ENCODE measurements at regions not wholly inside any gene's neighbourhood (a gene's known extent, or its start where the extent isn't known, plus 50 kb on each side); places are given as distances from the start of the nearest gene placed in this dataset.

DNA sequence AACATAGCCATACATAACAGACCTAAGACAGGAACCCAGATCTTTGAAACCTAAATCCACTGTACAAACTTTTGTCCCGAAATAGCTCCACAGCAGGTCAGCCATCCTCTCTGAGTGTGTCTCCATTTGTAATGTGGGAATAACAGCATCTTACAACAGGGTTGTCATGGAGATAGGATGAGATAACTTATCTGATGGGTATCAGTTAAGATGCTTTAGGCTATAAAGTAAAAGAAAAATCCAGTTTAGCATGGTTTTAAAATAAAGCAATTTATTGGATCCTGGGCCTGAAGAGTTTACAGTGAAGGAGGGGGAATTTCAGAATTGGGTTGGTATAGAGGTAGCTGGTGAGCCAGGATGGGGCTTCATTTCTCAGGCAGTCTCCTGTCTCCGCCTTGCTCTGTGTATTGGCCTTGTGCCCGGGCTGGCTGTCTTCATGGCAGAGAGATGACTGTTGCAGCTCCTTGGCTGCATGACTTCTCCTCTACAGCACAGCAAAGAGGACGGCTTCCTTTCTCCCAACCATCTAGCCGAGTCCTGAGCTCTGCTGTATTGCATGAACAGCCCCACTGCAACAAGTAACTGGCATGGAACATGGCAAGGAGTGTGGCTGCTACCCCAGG, 131.9 kb upstream of the PROK2 start:
- Histone ChIP-seq H3K27ac (ENCODE audit: insufficient read depth, low read depth, low read length, poor library complexity, severe bottlenecking) (no peak overlapping the region), H3K9me3 (ENCODE audit: control insufficient read depth, low read length) (no peaks in the 10 kb centered on the region), H3K4me3 (ENCODE audit: insufficient read depth, low read depth, low read length) (no peak overlapping the region), H3K4me1 (ENCODE audit: control insufficient read depth, insufficient read depth, low read length) (no peaks in the 10 kb centered on the region), H3K27me3 (ENCODE audit: control insufficient read depth, insufficient read depth, low read length, poor library complexity, severe bottlenecking) (no peaks in the 10 kb centered on the region), H3K36me3 (ENCODE audit: control insufficient read depth, insufficient read depth, low read length) (no peaks in the 10 kb centered on the region)
- WGBS, 2 experiments, result 92 to 95% methylated on average over 5 of the region's 5 CpGs

DNA sequence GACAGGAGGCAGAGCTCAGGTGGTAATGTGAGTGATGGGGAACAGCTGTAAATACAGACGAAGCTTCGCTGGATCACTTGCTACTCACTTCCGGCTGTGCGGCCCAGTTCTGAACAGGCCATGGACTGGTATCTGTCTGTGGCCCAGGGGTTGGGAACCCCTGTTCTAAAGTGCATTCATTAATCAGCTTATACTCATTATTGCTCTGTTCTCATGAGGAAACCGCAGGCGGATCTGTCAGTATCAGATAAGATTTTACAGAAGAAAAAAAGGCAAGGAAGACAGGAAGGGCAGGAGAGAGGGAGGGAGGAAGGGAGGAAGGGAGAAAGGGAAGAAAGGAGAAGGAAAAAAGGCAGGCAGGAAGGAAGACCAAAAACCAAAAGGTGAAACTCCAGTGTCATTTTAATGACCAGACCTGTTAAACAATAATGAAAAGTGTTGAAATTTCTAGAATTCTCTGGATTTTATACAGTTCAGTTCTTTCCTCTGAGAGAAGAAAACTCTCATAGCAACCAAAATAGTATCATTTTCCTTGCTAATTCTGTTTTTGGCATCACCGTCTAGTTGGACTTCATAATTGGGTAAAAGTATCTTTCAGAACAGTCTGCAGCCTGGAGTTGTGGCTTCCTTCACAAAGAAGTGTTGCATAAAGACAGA, 128.0 kb upstream of the PROK2 start:
- Histone ChIP-seq H3K36me3 (ENCODE audit: control insufficient read depth, insufficient read depth, low read length) (no peaks in the 10 kb centered on the region), H3K27ac (ENCODE audit: insufficient read depth, low read depth, low read length, poor library complexity, severe bottlenecking) (no peak overlapping the region), H3K9me3 (ENCODE audit: control insufficient read depth, low read length) (no peaks in the 10 kb centered on the region), H3K4me1 (ENCODE audit: control insufficient read depth, insufficient read depth, low read length) (no peaks in the 10 kb centered on the region), H3K4me3 (ENCODE audit: insufficient read depth, low read depth, low read length) (no peak overlapping the region), H3K27me3 (ENCODE audit: control insufficient read depth, insufficient read depth, low read length, poor library complexity, severe bottlenecking) (no peaks in the 10 kb centered on the region)
- WGBS, 2 experiments, result 86 to 88% methylated on average over 7 of the region's 7 CpGs

- H3K9me3 ChIP-seq (ENCODE audit: control insufficient read depth, low read length), result no peaks in the 10 kb centered on the region
These were observed 125.2 kb upstream of the PROK2 start for GRCh38 chr3:71910108-71910507.

GRCh38 chr3:71907996-71908395, 123.0 kb upstream of the PROK2 start:
- Histone ChIP-seq H3K27ac (ENCODE audit: insufficient read depth, low read depth, low read length, poor library complexity, severe bottlenecking) (no peak overlapping the region), H3K36me3 (ENCODE audit: control insufficient read depth, insufficient read depth, low read length) (no peaks in the 10 kb centered on the region), H3K4me1 (ENCODE audit: control insufficient read depth, insufficient read depth, low read length) (no peaks in the 10 kb centered on the region), H3K9me3 (ENCODE audit: control insufficient read depth, low read length) (no peaks in the 10 kb centered on the region), H3K4me3 (ENCODE audit: insufficient read depth, low read depth, low read length) (no peak overlapping the region), H3K27me3 (ENCODE audit: control insufficient read depth, insufficient read depth, low read length, poor library complexity, severe bottlenecking) (no peaks in the 10 kb centered on the region)
- 93 to 95% methylated on average over 14 of the region's 14 CpGs for WGBS, 2 experiments

More at GRCh38 chr3:71910108-71910507, 125.2 kb upstream of the PROK2 start:
- no peak overlapping the region for H3K27ac ChIP-seq (ENCODE audit: insufficient read depth, low read depth, low read length, poor library complexity, severe bottlenecking)
- H3K36me3 ChIP-seq (ENCODE audit: control insufficient read depth, insufficient read depth, low read length), result no peaks in the 10 kb centered on the region
- no peak overlapping the region for H3K4me3 ChIP-seq (ENCODE audit: insufficient read depth, low read depth, low read length)
- 83 to 89% methylated on average over 3 to 4 of the region's 4 CpGs for WGBS, 2 experiments
- H3K4me1 ChIP-seq (ENCODE audit: control insufficient read depth, insufficient read depth, low read length), result no peaks in the 10 kb centered on the region
- no peaks in the 10 kb centered on the region for H3K27me3 ChIP-seq (ENCODE audit: control insufficient read depth, insufficient read depth, low read length, poor library complexity, severe bottlenecking)

GRCh38 chr3:71906976-71907375, 122.0 kb upstream of the PROK2 start:
- Histone ChIP-seq H3K27ac (ENCODE audit: insufficient read depth, low read depth, low read length, poor library complexity, severe bottlenecking) (no peak overlapping the region), H3K4me3 (ENCODE audit: insufficient read depth, low read depth, low read length) (no peak overlapping the region), H3K36me3 (ENCODE audit: control insufficient read depth, insufficient read depth, low read length) (no peaks in the 10 kb centered on the region), H3K27me3 (ENCODE audit: control insufficient read depth, insufficient read depth, low read length, poor library complexity, severe bottlenecking) (no peaks in the 10 kb centered on the region), H3K9me3 (ENCODE audit: control insufficient read depth, low read length) (no peaks in the 10 kb centered on the region), H3K4me1 (ENCODE audit: control insufficient read depth, insufficient read depth, low read length) (no peaks in the 10 kb centered on the region)
- WGBS, 2 experiments, result 93 to 94% methylated on average over 3 of the region's 3 CpGs

DNA sequence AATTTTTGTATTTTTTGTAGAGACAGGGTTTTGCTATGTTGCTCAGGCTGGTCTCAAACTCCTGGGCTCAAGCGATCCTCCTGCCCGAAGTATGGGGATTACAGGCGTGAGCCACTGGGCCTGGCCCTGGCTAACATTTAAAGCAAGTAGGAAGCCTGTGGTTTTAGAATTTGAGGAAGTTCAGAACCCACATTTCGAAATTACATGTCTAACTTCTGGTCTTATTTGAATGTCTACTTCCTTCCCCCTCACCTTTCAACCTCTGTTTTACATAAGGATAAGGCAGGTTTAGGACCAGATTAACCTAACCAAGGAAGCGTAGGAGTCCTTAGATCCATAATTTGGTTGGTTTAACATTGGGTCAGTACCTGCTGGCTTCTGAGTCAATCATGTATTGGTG, 120.5 kb upstream of the PROK2 start:
- H3K4me1 ChIP-seq (ENCODE audit: control insufficient read depth, insufficient read depth, low read length), result no peaks in the 10 kb centered on the region
- no peaks in the 10 kb centered on the region for H3K36me3 ChIP-seq (ENCODE audit: control insufficient read depth, insufficient read depth, low read length)
- WGBS, 2 experiments, result 94 to 96% methylated on average over 5 of the region's 5 CpGs
- H3K27me3 ChIP-seq (ENCODE audit: control insufficient read depth, insufficient read depth, low read length, poor library complexity, severe bottlenecking), result no peaks in the 10 kb centered on the region
- H3K9me3 ChIP-seq (ENCODE audit: control insufficient read depth, low read length), result no peaks in the 10 kb centered on the region
- no peak overlapping the region for H3K27ac ChIP-seq (ENCODE audit: insufficient read depth, low read depth, low read length, poor library complexity, severe bottlenecking)
- H3K4me3 ChIP-seq (ENCODE audit: insufficient read depth, low read depth, low read length), result no peak overlapping the region

DNA sequence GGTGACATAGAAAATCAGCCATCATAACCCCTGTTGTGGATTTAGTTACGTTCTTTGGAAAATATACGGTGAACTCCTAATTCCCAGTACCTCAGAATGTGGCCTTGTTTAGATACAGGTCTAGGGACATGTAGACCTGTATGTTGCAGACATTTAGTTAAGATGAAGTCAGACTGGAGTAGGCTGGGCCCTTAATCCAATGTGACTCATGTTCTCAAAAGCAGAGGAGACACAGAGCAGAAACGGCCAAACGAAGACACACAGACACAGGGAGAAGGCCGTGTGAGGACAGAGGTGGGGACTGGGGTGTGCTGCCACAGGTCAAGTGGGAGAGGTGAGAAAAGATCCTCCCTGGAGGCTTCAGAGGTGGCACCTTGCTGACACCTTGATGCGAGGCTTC, 119.0 kb upstream of the PROK2 start:
- Histone ChIP-seq H3K36me3 (ENCODE audit: control insufficient read depth, insufficient read depth, low read length) (no peaks in the 10 kb centered on the region), H3K27me3 (ENCODE audit: control insufficient read depth, insufficient read depth, low read length, poor library complexity, severe bottlenecking) (no peaks in the 10 kb centered on the region), H3K9me3 (ENCODE audit: control insufficient read depth, low read length) (no peaks in the 10 kb centered on the region), H3K4me1 (ENCODE audit: control insufficient read depth, insufficient read depth, low read length) (no peaks in the 10 kb centered on the region), H3K4me3 (ENCODE audit: insufficient read depth, low read depth, low read length) (no peak overlapping the region), H3K27ac (ENCODE audit: insufficient read depth, low read depth, low read length, poor library complexity, severe bottlenecking) (no peak overlapping the region)
- WGBS, 2 experiments, result 96 to 97% methylated on average over 6 of the region's 6 CpGs

- Histone ChIP-seq H3K9me3 (ENCODE audit: control insufficient read depth, low read length) (no peaks in the 10 kb centered on the region), H3K4me1 (ENCODE audit: control insufficient read depth, insufficient read depth, low read length) (no peaks in the 10 kb centered on the region), H3K36me3 (ENCODE audit: control insufficient read depth, insufficient read depth, low read length) (no peaks in the 10 kb centered on the region), H3K4me3 (ENCODE audit: insufficient read depth, low read depth, low read length) (no peak overlapping the region), H3K27ac (ENCODE audit: insufficient read depth, low read depth, low read length, poor library complexity, severe bottlenecking) (no peak overlapping the region), H3K27me3 (ENCODE audit: control insufficient read depth, insufficient read depth, low read length, poor library complexity, severe bottlenecking) (no peaks in the 10 kb centered on the region)
- 47 to 49% methylated on average over 2 of the region's 2 CpGs for WGBS, 2 experiments
These were observed 118.2 kb upstream of the PROK2 start for GRCh38 chr3:71903112-71903495.

GRCh38 chr3:71902258-71903111, 117.5 kb upstream of the PROK2 start:
- Histone ChIP-seq H3K27ac (ENCODE audit: insufficient read depth, low read depth, low read length, poor library complexity, severe bottlenecking) (no peak overlapping the region), H3K27me3 (ENCODE audit: control insufficient read depth, insufficient read depth, low read length, poor library complexity, severe bottlenecking) (no peaks in the 10 kb centered on the region), H3K4me3 (ENCODE audit: insufficient read depth, low read depth, low read length) (no peak overlapping the region), H3K36me3 (ENCODE audit: control insufficient read depth, insufficient read depth, low read length) (no peaks in the 10 kb centered on the region), H3K9me3 (ENCODE audit: control insufficient read depth, low read length) (no peaks in the 10 kb centered on the region), H3K4me1 (ENCODE audit: control insufficient read depth, insufficient read depth, low read length) (no peaks in the 10 kb centered on the region)
- WGBS, 2 experiments, result 82 to 87% methylated on average over 3 to 4 of the region's 4 CpGs

DNA sequence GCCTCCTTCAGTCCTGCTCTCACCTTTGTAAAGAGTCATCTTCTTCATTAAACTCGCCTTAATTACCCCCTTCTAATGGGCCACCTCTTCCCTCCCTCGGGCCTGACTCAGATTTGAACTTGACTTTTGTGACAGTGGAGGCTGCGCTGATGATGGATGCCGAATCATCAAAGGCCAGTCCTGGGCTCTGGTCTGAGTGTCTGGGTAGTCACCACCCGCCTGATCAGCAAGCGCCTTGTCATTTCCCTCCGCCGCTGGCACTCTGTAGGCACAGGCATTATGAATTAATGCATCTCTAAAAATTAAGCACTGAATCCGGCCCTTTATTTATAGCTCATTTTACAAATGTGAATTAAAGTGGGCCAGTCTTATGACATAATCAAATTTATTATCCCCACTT, 116.7 kb upstream of the PROK2 start:
- H3K4me1 ChIP-seq (ENCODE audit: control insufficient read depth, insufficient read depth, low read length), result no peaks in the 10 kb centered on the region
- no peak overlapping the region for H3K27ac ChIP-seq (ENCODE audit: insufficient read depth, low read depth, low read length, poor library complexity, severe bottlenecking)
- H3K9me3 ChIP-seq (ENCODE audit: control insufficient read depth, low read length), result no peaks in the 10 kb centered on the region
- no peaks in the 10 kb centered on the region for H3K36me3 ChIP-seq (ENCODE audit: control insufficient read depth, insufficient read depth, low read length)
- 93 to 97% methylated on average over 8 to 9 of the region's 9 CpGs for WGBS, 2 experiments
- H3K4me3 ChIP-seq (ENCODE audit: insufficient read depth, low read depth, low read length), result no peak overlapping the region
- H3K27me3 ChIP-seq (ENCODE audit: control insufficient read depth, insufficient read depth, low read length, poor library complexity, severe bottlenecking), result no peaks in the 10 kb centered on the region
